ENCODE measurements at regions not wholly inside any gene's neighbourhood (a gene's known extent, or its start where the extent isn't known, plus 50 kb on each side); places are given as distances from the start of the nearest gene placed in this dataset.

GRCh38 chr6:22970004-22970403, 400.6 kb downstream of the HDGFL1 start:
- TF ChIP-seq, protein P1, sequence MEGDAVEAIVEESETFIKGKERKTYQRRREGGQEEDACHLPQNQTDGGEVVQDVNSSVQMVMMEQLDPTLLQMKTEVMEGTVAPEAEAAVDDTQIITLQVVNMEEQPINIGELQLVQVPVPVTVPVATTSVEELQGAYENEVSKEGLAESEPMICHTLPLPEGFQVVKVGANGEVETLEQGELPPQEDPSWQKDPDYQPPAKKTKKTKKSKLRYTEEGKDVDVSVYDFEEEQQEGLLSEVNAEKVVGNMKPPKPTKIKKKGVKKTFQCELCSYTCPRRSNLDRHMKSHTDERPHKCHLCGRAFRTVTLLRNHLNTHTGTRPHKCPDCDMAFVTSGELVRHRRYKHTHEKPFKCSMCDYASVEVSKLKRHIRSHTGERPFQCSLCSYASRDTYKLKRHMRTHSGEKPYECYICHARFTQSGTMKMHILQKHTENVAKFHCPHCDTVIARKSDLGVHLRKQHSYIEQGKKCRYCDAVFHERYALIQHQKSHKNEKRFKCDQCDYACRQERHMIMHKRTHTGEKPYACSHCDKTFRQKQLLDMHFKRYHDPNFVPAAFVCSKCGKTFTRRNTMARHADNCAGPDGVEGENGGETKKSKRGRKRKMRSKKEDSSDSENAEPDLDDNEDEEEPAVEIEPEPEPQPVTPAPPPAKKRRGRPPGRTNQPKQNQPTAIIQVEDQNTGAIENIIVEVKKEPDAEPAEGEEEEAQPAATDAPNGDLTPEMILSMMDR (IDR thresholded peaks at IDR 0.05) = no peak
- no peak for TF ChIP-seq IRF1 (CRISPR knock-in tag; IDR thresholded peaks at IDR 0.05)
- TF ChIP-seq EMX1 (CRISPR knock-in tag; IDR thresholded peaks at IDR 0.05) = no peak
- TF ChIP-seq, protein P2, sequence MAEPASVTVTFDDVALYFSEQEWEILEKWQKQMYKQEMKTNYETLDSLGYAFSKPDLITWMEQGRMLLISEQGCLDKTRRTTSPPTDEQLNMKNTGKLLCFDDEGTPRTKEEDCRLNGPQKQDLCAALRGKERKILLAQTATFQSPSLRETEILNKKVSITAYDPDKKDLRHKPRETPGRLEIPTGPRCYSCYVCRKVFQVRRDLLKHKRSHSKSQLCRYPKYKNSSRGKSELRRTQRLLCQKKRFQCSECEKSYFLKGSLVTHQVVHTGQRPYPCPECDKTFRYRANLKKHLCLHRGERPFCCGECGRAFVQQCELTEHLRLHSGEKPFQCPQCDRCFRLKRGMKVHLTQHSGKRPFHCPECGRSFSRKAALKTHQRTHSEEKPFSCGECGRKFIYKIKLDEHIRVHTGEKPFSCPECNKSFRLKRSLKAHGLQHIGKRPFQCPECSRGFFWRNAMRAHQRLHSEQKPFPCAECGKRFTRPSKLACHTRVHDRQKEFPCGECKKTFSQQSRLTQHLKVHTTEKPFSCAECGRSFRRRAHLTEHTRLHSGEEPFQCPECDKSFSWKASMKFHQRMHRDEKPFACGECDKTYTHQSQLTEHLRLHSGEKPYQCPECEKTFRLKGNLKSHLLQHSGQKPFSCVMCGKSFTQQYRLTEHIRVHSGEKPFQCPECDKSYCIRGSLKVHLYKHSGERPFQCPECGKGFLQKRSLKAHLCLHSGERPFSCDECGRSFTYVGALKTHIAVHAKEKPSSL (CRISPR knock-in tag; conservative IDR thresholded peaks at IDR 0.05) = no peak
- TF ChIP-seq, protein P3, sequence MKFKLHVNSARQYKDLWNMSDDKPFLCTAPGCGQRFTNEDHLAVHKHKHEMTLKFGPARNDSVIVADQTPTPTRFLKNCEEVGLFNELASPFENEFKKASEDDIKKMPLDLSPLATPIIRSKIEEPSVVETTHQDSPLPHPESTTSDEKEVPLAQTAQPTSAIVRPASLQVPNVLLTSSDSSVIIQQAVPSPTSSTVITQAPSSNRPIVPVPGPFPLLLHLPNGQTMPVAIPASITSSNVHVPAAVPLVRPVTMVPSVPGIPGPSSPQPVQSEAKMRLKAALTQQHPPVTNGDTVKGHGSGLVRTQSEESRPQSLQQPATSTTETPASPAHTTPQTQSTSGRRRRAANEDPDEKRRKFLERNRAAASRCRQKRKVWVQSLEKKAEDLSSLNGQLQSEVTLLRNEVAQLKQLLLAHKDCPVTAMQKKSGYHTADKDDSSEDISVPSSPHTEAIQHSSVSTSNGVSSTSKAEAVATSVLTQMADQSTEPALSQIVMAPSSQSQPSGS (CRISPR knock-in tag; IDR thresholded peaks at IDR 0.05; ENCODE audit: borderline replicate concordance, low read depth) = no peak
- TF ChIP-seq TEAD4 (CRISPR knock-in tag; IDR thresholded peaks at IDR 0.05) = no peak
